SIG-M5 treated with dmso at 0.1 percent for 504 hours (cell line): ENCODE measurements at regions not wholly inside any gene's neighbourhood (a gene's known extent, or its start where the extent isn't known, plus 50 kb on each side); places are given as distances from the start of the nearest gene placed in this dataset.
A peak's percentile ranks its signal among the peaks of the same experiment; 100 is the strongest.

Experiments
- DNase-seq: peaks from one replicate; lab custom pipeline; 2025; ENCODE audit not compliant: unreplicated experiment; lab: John Stamatoyannopoulos, UW

DNA sequence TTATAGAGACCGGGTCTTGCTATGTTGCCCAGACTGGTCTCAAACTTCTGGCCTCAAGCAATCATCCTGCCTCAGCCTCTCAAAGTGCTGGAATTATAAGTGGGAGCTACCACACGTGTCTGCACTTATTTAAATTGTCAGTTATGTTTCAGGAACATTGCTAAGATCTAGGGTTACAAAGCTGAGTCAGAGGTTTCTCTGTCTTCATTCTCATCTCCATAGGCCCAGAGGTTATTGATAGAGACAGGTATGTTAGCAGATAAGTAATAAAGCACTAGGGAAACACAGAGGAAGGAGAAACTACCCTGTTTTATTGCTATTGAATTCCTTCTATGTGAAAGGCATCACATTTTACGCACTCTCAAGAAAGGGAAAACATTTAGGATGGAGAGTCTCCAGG, 214.1 kb downstream of the REEP3 start:
- no peak for DNase-seq

DNA sequence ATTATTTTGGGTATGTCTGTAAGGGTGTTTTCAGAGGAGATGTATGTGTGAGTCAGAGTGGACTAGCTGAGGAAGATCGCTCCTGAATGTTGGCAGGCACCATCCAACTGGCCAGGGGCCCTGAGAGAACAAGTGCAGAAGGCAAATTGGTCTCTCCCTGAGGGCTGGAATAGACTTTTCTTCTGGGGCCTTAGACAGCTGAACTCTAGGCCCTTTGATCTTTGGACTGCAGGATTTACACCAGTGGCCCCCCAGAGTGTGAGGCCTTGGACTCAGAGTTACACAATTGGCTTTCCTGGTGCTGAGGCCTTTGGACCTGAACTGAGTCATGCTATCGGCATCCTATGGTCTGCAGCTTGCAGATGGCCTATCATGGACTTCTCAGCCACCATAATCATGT, 217.2 kb downstream of the REEP3 start:
- no peak for DNase-seq

DNA sequence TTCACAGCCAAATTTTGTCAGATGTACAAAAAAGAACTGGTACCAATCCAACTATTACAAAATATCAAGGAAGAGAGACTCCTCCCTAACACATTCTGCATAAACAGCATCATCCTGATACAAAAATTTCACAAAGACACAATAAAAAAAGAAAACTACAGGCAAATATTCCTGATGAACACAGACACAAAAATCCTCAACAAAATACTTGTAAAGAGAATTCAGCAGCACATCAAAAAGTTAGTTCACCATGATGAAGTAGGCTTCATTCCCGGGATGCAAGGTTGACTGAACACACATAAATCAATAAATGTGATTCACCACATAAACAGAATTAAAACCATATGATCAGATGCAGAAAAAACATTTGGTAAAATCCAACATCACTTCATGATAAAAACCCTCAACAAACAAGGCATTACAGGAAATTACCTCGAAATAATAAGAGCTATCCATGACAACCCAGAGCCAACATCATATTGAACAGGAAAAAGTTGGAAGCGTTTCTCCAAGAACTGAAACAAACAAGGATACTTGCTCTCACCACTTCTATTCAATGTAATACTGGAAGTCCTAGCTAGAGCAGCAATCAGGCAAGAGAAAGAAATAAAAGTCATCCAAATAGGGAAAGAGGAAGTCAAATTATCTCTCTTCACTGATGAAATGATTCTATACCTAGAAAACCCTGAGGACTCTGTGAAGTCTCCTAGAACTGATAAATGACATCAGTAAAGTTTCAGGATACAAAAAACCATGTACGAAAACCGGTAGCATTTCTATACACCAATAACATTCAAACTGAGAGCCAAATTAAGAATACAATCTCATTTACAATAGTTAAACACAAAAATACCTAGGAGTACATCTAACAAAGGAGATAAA, 223.1 kb downstream of the REEP3 start:
- DNase-seq = peak; percentile 6

DNA sequence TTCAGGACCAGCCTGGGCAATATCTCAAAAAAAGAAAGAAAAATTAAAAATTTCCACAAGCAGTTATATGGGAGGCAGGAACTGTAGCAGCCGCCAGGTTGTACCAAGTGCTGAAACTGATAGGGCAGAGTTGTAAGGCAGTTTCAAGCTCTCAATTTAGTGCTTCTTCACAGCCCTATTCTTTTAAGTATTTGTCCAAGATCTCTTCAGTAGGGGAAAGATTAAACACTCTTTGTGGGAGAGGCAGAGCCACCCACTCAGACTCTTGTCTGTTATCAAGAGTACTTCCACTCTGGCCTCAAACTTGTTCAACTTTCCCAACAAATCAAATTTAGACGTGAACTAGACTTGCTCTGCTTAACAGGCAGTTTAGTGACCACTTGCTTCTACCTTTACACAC, 228.7 kb downstream of the REEP3 start:
- DNase-seq = no peak

DNA sequence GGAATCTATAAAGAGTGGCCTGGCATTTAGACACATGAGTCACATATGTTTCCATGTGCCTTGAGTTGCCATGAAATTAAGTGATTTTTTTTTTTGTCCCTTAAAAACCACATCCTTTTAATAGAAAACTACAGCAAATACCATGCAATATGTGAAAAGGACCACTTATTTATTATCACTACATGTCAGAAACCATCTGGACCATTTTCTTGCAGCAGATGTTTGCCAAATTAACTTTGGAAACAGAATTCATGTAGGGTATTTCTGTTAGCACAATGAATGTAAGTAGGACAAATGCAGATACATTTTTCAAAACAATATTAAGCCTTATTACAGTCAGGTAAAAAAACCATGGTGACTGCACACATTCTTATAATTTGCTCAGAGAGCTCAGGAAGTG, 230.6 kb downstream of the REEP3 start:
- DNase-seq = no peak

DNA sequence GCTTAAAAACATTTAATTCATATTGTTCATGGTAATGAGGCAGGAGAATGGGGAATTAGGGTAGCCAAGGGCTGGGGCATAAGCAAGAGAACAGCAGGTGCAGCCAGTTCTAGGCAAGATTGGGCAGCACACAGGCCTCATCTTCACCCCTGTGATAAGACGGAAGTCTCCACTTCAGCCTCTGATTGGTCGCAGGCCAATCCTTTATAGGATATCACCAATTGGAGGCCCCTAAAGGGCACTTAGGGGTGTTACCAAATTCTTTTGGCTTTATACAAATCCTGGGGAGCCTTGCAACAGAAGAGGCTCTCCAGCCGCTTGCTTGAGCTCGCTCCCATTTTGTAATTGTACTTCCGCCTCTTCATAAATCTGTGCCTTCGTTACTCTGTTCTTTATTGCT, 231.1 kb downstream of the REEP3 start:
- no peak for DNase-seq

DNA sequence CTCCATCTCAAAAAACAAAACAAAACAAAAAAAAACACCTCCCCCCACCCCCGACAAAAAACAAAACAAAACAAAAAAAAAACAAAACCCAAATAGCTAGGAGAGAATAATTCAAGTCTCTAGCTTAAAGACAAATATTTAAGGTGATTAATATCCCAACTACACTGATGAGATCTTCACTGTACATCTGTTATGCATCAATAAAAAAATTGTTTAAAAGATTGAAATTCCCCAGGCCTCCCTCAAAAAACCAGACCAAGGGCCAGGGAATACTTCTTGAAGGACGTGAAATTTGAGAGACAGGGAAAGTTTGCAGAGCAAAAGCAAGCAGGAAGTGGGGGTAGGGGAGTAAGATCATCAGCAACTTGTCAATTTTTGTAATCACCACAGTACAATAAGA, 232.6 kb downstream of the REEP3 start:
- no peak for DNase-seq

DNA sequence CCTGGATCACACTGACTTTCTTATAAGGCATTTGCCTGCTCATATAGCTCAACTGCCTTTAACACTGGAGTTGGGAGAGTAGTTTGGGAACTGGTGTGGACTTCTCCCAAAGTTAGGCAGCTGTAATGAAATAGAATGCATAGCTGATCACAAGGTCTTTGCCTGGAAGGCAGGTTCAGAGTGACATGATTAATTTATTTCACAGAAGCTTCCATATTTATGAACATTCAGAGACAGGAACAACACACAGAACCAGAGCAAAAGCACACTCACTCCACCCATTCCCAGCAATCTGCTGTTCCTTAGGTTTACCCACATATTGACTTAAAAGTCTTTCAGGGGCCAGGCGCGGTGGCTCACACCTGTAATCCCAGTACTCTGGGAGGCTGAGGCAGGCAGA, 234.2 kb downstream of the REEP3 start:
- DNase-seq = no peak

DNA sequence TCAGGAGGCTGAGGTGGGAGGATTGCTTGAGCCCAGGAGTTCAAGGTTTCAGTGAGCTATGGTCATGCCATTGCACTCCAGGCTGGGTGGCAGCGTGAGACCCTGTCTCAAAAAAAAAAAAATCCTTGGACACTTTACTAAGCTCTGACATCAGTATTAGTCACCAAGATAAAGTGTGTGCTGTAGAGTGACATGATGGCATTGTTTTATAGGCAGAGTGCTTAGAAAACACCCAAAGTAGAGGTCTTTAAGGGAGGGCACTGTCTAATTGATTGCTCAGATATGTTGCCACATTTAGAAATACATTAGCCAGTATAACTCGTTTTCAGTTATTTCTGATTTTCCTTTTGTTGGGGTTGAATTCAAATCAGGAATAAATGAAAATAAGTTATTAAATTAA, 235.9 kb downstream of the REEP3 start:
- no peak for DNase-seq

DNA sequence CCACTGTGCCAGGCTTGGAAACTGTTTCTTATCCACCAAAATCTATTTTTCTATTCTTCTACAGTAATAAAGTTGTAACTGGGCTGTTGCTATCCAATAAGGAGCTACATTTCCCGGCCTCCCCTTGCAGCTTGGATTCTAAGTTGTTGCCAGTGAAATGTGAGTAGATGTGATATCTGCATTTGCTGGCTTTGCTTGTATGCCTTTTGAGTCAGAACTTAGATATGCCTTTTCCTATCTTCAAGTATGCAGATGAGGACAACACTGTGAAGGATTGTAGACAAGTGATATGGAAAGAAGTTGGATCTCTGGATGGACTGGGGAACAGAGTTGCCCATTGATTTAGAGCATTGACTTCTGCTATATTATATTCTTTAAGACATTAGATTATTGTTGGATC, 236.9 kb downstream of the REEP3 start:
- DNase-seq = no peak

DNA sequence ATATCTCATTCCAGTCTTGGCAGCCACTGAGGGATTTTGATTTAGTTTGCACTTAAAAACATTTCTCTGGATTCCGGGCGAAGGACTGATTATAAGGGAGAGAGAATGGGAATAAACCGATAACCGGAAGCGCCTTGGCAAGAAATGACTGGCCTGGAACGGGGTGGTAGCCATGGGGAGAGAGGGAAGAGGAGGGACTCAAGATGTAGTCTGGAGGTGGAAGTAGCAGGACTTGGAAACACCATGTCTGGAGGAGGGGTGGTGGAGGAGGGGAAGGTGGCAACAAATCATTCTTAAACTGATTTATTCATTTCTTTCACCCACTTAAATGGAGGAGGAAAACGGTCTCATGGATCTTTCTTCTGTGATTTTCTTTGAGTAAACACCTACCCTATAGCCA, 238.1 kb downstream of the REEP3 start:
- no peak for DNase-seq

DNA sequence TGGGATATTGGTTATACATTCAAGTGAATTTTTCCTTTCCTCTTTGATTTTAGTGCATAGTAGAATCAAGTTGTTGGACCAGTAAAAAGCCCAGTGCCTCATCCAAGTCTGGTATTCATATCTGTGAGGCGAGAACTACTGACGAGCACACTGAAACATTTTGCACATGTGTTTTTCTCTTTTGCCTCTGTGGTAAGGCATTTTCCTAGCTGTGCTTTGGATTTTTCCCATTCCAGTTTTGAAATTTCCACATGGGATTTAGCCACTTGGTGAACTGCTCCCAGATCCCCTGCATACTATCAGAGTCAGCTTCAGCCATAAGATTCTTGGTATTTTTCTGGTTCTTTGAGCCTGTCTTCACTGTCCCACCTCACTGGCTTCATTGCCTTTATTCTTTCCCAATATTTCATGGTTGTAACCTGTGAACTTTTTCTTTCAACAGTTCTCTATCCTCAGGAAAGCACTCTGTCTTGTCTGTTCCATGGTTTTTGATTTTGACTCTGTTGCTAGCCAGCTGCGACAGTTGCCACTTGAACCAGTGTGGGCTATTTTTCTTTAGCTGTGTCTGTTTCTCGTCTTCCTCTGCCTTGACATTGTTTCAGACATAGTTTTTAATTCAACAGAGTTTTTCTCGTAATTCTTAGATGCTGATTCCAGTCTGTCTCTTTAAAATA, 239.0 kb downstream of the REEP3 start:
- no peak for DNase-seq

DNA sequence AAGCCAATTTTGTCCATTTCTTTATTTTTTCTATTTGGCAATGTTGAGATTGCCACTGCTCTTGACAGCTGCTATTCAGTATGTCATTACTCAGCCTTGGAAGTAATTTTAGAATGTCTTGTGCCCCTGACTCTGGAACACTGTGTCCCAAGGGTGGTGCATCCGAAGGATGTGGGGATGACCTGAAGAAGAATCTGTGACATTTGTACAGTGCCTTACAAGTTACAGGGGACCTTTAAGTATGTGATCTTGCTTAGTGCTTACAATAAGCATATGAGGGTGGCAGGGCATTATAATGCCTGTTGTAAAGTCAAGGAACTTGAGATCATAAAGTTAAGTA, 239.5 kb downstream of the REEP3 start:
- DNase-seq = no peak

DNA sequence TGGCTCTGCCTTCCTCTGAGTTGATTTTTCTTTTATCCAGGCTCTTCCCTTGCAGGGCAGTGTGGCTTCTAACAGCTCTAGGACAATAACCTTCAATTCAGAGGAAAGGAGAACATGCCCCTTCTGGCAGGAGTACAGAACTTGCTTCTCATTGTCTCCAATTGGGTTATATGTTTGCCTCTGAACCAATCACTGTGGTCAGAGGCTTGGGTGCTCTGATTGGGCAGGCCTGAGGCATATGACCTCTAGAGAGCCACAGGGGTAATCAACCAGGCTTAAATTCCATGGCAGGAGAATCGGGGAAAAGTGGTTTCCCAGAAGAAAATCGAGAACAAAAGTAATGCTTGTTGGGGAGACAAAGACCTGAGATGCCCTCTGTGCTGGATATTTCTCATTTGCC, 240.0 kb downstream of the REEP3 start:
- no peak for DNase-seq

DNA sequence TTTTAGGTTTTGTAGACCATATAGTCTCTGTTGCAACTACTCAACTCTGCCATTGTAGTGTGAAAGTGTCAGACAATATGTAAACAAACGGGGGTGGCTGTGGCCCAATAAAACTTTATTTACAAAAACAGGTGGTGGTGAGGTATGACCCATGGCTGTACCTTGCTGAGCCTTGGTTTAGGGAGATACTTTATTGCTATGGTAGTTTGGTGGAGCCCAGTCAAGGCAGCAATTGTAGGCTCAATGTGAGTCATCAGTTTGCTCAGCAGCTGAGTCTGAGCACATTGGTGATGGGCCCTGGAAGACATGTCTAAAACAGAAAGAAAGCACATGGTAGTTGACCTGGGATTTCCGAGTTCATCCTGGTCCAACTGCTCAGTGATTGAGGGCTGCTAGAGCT, 242.5 kb downstream of the REEP3 start:
- no peak for DNase-seq

DNA sequence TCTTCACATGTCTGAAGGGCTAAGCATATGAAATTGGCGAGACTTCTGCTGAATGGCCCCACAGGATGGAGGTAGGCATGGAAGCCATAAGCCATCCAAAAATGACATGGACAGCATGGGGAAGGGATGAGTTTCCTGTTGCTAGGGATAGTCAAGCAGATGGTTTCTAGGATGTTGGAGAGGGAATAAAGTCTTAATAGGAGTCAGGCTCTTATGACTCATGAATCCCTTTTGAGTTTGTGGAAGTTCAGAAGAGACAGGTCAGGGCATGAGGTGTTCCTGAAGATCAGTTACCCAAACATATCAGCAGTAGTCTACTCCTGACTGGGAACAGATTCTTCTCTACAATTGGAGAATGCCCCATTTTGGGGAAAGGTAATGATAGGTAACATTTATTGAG, 243.9 kb downstream of the REEP3 start:
- DNase-seq = no peak

DNA sequence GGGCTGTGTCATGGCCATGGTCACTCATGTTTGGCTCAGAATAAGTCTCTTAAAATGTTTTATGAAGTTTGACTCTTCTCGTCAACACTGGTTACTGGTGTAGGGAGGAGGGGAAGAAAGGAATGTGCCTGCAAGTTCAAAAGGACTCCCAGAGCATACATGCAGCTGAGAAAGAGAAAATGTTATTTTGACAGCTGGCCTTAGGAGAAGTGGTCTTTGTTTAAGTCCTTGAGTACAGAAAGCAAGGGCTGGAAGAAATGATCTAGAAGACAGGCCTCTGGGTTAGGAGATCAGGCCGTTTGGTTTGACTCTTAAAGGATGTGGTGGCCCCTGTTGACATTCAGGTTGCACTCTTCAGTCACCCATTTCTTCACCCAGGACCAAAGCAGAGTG, 245.5 kb downstream of the REEP3 start:
- DNase-seq = no peak

DNA sequence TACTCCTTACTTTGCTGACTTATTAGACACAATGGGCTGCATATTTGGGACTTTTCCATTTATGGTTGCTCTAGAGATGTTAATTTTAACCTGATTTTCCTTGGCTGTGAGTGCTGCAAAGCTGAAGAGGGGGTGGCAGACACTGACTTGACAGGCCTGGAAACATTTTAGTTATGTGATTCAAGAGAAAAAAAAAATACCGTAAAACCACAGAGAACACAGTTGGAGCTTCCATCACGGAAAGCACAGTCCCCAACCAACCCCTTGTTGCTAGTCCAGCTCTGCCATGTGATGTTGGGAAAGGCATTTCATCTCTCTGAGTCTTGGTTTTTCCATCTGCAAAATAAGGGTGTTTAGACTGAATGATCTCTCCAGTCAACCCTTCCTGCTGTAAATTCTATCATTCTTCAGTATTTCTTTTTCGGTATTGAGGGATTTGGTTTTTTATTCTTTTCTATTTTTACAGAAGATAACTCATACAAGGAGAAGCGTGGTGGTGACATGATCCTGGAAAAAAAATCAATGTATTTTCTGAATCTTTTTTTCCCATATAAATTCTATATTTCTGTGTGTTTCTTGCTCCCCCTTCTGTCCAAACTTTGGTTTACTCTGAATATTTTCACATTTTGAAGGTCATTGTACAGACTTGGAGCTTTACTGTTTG, 246.1 kb downstream of the REEP3 start:
- DNase-seq = no peak

DNA sequence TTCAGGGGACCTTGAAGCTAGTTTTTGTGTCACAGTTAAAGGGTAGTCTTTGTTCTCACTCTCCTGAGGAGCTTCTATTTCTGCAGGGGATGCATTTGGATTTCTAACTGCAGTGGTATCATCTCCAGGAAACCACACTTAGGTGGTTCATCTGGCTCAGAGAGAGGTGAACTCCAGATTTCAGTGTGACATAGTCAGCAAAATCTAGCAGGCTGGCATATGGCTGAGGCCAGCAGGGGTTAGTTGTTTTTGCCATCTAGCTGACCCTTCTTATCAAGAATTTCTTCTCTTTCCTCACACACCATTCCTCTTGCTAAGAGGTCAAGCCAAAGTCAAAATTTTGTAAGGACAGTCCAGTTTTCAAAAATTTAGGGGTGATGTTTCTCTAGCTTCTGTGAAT, 248.2 kb downstream of the REEP3 start:
- no peak for DNase-seq

DNA sequence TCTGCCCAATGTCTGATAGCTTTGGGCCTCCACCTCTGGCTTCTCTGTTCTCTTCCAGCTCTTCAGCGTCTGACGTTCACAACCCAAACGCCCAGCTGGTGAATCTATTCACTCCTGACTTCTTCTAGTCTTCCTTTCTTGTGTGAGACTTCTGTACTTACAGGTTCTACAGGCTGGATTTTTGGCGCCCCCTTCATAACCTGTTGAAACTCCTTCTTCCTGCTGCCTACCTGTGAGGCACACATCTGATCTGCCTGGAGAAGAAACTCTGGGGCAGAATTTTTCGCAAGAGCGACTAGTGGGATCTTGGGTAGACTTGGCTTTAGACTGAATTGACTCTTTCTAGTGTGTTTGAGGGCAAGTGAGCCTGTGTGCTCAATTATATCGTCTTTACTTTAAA, 249.3 kb downstream of the REEP3 start:
- DNase-seq = no peak

DNA sequence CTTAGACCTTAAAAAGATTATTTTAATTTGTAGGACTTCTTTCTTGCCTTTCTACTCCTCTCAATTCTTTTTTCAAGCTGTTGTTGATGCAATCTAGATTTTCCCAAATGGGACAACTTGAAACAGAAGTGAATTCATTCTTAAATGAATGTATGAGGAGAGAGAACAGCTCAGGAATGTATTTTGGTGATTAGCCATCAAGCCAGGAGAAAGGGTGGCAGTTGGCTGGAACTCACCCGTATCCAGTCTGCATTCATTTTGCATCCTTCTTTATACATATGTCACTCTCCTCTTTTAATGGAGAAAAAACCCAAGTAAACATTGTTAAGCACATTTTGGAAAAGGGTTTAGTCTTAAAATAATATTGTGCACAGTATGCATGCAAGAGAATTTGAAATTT, 251.3 kb downstream of the REEP3 start:
- no peak for DNase-seq

DNA sequence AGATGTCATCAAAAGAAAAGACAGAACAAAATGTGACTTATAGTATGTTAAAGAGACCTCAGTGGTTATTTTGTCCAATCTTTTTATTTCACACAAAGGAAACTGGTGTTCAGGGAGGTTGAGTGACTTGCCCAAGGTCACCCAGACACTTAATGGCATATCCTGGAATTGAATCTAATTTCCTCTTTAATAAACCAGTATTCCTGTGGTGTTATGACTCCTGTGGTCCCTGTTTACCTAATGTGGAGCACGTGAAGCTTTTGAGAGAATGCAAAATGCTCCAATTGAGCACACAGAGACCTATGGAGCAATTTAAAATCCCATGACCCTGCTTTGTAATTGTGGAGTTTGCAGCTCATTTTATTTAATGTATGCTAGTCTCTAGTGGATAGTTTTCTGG, 251.9 kb downstream of the REEP3 start:
- DNase-seq = no peak
